ENCODE measurements at regions not wholly inside any gene's neighbourhood (a gene's known extent, or its start where the extent isn't known, plus 50 kb on each side); places are given as distances from the start of the nearest gene placed in this dataset.

GRCh38 chrX:122076241-122076640 lies 1028.8 kb downstream of the GLUD2 start:
- intact Hi-C loops (cut with DNase I, micrococcal nuclease): no loop called here
- DNase-seq: no peak
- POLR2A ChIA-PET: no interaction called here
- H3K27ac Mint-ChIP-seq: no peak overlapping the region
- H3K27me3 Mint-ChIP-seq: no peaks in the 10 kb centered on the region
- H3K4me1 ChIP-seq (ENCODE audit: insufficient read depth, low read length): no peaks in the 10 kb centered on the region
- H3K4me3 ChIP-seq (ENCODE audit: low read length): no peak overlapping the region
- no peak overlapping the region for H3K27ac ChIP-seq (ENCODE audit: low read depth in 1 of 2, low read length in 2 of 2)
- TF ChIP-seq CTCF (IDR thresholded peaks at IDR 0.05): no peak
- no peaks in the 10 kb centered on the region for H3K4me1 Mint-ChIP-seq (ENCODE audit: low read depth)
- no peak for ATAC-seq (ENCODE audit: poor library complexity)
- H3K36me3 ChIP-seq (ENCODE audit: insufficient read depth, low read length): no peaks in the 10 kb centered on the region
- no peaks in the 10 kb centered on the region for H3K9me3 Mint-ChIP-seq
- no peak overlapping the region for H3K4me3 Mint-ChIP-seq
- no peaks in the 10 kb centered on the region for H3K27me3 ChIP-seq (ENCODE audit: control insufficient read depth in 1 of 2, insufficient read depth in 2 of 2, low read length in 2 of 2)
- H3K9me3 ChIP-seq (ENCODE audit: control insufficient read depth in 1 of 2, insufficient read depth in 1 of 2, low read length in 2 of 2): no peaks in the 10 kb centered on the region
- H3K36me3 Mint-ChIP-seq (ENCODE audit: low read depth): no peaks in the 10 kb centered on the region
- CTCF ChIA-PET: no interaction called here

GRCh38 chrX:122078079-122078478 lies 1030.7 kb downstream of the GLUD2 start:
- H3K9me3 Mint-ChIP-seq: no peaks in the 10 kb centered on the region
- H3K27ac Mint-ChIP-seq: no peak overlapping the region
- H3K4me1 Mint-ChIP-seq (ENCODE audit: low read depth): no peaks in the 10 kb centered on the region
- H3K36me3 Mint-ChIP-seq (ENCODE audit: low read depth): no peaks in the 10 kb centered on the region
- H3K27me3 ChIP-seq (ENCODE audit: control insufficient read depth in 1 of 2, insufficient read depth in 2 of 2, low read length in 2 of 2): no peaks in the 10 kb centered on the region
- no peaks in the 10 kb centered on the region for H3K36me3 ChIP-seq (ENCODE audit: insufficient read depth, low read length)
- no peak overlapping the region for H3K4me3 ChIP-seq (ENCODE audit: low read length)
- H3K4me1 ChIP-seq (ENCODE audit: insufficient read depth, low read length): no peaks in the 10 kb centered on the region
- no peak for DNase-seq
- POLR2A ChIA-PET: no interaction called here
- intact Hi-C loops (cut with DNase I, micrococcal nuclease): no loop called here
- TF ChIP-seq CTCF (IDR thresholded peaks at IDR 0.05): no peak
- ATAC-seq (ENCODE audit: poor library complexity): no peak
- CTCF ChIA-PET: no interaction called here
- H3K9me3 ChIP-seq (ENCODE audit: control insufficient read depth in 1 of 2, insufficient read depth in 1 of 2, low read length in 2 of 2): no peaks in the 10 kb centered on the region
- no peaks in the 10 kb centered on the region for H3K27me3 Mint-ChIP-seq
- H3K4me3 Mint-ChIP-seq: no peak overlapping the region
- no peak overlapping the region for H3K27ac ChIP-seq (ENCODE audit: low read depth in 1 of 2, low read length in 2 of 2)

GRCh38 chrX:122087341-122087740 lies 1039.9 kb downstream of the GLUD2 start:
- no peak overlapping the region for H3K4me3 Mint-ChIP-seq
- H3K4me3 ChIP-seq (ENCODE audit: low read length): no peak overlapping the region
- intact Hi-C loops (cut with DNase I, micrococcal nuclease): no loop called here
- CTCF ChIA-PET: no interaction called here
- no peak for TF ChIP-seq CTCF (IDR thresholded peaks at IDR 0.05)
- no peak overlapping the region for H3K27ac ChIP-seq (ENCODE audit: low read depth in 1 of 2, low read length in 2 of 2)
- no peaks in the 10 kb centered on the region for H3K27me3 Mint-ChIP-seq
- POLR2A ChIA-PET: no interaction called here
- H3K9me3 Mint-ChIP-seq: no peaks in the 10 kb centered on the region
- H3K4me1 Mint-ChIP-seq (ENCODE audit: low read depth): no peaks in the 10 kb centered on the region
- H3K36me3 ChIP-seq (ENCODE audit: insufficient read depth, low read length): no peaks in the 10 kb centered on the region
- no peaks in the 10 kb centered on the region for H3K27me3 ChIP-seq (ENCODE audit: control insufficient read depth in 1 of 2, insufficient read depth in 2 of 2, low read length in 2 of 2)
- no peaks in the 10 kb centered on the region for H3K4me1 ChIP-seq (ENCODE audit: insufficient read depth, low read length)
- ATAC-seq (ENCODE audit: poor library complexity) (no peak), DNase-seq (no peak)
- no peaks in the 10 kb centered on the region for H3K9me3 ChIP-seq (ENCODE audit: control insufficient read depth in 1 of 2, insufficient read depth in 1 of 2, low read length in 2 of 2)
- H3K27ac Mint-ChIP-seq: no peak overlapping the region
- H3K36me3 Mint-ChIP-seq (ENCODE audit: low read depth): no peaks in the 10 kb centered on the region
